GM06990 (cell line): ENCODE measurements at regions not wholly inside any gene's neighbourhood (a gene's known extent, or its start where the extent isn't known, plus 50 kb on each side); places are given as distances from the start of the nearest gene placed in this dataset.
"Not testable (repeated sequence)": the region's sequence is repeated elsewhere in the genome, so short reads cannot be mapped to it uniquely, and the experiment has no call there.

Experiments
- DNase-seq: peaks from one replicate; pipeline ENCODE4 v3.0.0-alpha.2; 2011; ENCODE audit not compliant: insufficient read length; ENCODE audit errors: extremely low read depth
- H3K27me3 ChIP-seq: replicated peaks from 2 replicates; pipeline ENCODE4 v1.6.0; 2011; ENCODE audit warnings: low read length; ENCODE audit not compliant: control insufficient read depth, insufficient read depth
- H3K36me3 ChIP-seq: 2 replicates; pipeline ENCODE4 v1.5.1; 2011; ENCODE audit warnings: low read length; ENCODE audit not compliant: control insufficient read depth, insufficient read depth
- H3K4me3 ChIP-seq: replicated peaks from 2 replicates; pipeline ENCODE4 v1.5.1; 2011; ENCODE audit warnings: low read depth, mild to moderate bottlenecking, control low read depth, low read length
- TF ChIP-seq, protein P1 (sequence below): IDR thresholded peaks from 2 replicates; pipeline ENCODE4 v1.5.1; 2011; ENCODE audit warnings: low read length, control low read depth, mild to moderate bottlenecking, inconsistent platforms; ENCODE audit not compliant: insufficient read depth, poor library complexity, severe bottlenecking

DNA sequence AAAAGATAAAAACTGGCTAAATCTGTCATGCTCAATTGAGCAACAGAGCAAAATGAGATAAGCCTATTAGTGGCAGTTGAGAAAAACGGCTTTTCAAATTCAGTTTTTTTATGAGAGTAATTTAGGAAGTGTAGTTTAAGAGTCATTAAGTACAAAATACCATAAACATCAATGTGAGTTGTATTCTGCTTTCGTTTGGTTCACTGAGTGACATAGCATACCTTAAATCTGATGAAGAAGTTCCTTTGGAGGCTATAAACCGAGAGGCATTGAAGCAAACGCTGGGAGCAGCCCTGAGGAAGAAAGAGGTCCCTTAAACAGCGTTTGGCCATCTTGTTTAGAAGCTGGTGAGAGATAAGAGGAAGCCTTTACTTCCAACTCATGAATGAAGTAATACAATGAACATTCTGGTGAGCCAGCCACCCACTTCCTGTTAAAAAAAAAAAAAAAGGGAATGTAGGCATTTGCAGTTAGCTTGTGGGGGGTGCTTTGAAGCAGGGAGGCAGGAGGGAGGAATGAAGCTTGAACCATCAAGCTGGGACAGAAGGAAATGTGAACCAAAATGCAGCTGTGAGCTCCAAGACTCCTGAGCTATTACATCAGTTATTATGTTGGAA is 132.3 kb downstream of the ZNF330 start:
- no peak overlapping the region for H3K4me3 ChIP-seq
- H3K36me3 ChIP-seq: no peaks in the 10 kb centered on the region
- H3K27me3 ChIP-seq: no peaks in the 10 kb centered on the region
- TF ChIP-seq, protein P1, sequence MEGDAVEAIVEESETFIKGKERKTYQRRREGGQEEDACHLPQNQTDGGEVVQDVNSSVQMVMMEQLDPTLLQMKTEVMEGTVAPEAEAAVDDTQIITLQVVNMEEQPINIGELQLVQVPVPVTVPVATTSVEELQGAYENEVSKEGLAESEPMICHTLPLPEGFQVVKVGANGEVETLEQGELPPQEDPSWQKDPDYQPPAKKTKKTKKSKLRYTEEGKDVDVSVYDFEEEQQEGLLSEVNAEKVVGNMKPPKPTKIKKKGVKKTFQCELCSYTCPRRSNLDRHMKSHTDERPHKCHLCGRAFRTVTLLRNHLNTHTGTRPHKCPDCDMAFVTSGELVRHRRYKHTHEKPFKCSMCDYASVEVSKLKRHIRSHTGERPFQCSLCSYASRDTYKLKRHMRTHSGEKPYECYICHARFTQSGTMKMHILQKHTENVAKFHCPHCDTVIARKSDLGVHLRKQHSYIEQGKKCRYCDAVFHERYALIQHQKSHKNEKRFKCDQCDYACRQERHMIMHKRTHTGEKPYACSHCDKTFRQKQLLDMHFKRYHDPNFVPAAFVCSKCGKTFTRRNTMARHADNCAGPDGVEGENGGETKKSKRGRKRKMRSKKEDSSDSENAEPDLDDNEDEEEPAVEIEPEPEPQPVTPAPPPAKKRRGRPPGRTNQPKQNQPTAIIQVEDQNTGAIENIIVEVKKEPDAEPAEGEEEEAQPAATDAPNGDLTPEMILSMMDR: no peak
- no peak for DNase-seq

DNA sequence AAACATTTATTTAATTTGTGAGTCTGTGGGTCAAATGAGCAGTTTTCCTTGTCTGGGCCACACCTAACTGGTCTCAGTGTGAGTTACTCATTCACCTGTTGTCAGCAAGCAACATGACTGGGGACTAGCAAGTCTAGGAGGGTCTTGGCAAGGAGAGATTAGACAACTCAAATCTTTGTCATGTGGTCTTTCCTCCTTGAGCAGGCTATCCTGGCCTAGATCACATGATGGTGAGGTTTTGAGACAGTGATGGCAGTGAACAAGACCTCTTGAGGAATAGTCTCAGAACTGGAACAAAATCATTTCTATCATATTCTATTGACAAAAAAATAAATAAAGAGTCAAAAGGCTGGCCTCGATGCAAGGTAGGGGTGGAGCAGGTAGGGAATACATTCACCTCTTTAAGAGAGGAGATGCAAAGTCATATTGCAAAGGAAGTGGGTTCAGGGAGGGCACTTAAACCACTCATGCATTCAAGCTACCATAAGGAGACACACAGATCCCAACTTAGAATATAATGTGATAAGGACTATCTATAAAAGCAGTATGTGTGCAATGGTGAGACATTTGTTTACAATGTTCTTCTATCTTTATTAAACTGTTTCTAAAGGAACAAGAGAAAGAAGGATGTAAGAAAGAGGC is 135.7 kb downstream of the ZNF330 start:
- TF ChIP-seq, protein P1: no peak
- no peaks in the 10 kb centered on the region for H3K27me3 ChIP-seq
- DNase-seq: no peak
- no peak overlapping the region for H3K4me3 ChIP-seq
- H3K36me3 ChIP-seq: no peaks in the 10 kb centered on the region

DNA sequence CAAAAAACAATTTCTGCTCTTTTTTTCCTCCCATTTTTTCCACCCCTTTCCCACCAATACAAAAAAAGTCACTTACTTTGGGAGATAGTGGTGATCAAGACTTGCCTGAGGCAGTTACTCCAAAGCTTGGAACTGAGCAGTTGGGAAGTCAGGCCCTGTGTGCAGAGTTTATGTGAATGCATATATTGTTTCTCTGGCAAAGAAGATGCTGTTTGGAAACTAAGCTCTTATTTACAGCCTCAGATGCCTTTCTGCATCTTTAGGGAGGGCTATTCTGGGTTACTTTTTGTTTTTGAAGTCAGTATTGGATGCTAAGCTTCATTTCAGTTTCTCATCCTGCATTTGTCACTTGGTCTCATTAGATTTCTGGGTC is 136.3 kb downstream of the ZNF330 start:
- no peak for DNase-seq
- Histone ChIP-seq H3K4me3 (no peak overlapping the region), H3K27me3 (no peaks in the 10 kb centered on the region), H3K36me3 (no peaks in the 10 kb centered on the region)
- TF ChIP-seq, protein P1: no peak

DNA sequence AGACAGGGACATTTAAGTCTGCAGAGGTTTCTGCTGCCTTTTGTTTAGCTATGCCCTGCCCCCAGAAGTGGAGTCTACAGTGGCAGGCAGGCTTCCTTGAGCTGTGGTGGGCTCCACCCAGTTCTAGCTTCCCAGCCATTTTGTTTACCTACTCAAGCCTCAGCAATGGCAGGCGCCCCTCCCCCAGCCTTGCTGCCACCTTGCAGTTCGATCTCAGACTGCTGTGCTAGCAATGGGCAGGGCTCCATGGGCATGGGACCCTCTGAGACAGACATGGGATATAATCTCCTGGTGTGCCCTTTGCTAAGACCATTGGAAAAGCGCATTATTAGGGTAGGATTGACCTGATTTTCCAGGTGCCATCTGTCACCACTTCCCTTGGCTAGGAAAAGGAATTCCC is 147.5 kb downstream of the ZNF330 start:
- H3K27me3 ChIP-seq, H3K36me3 ChIP-seq, H3K4me3 ChIP-seq, DNase-seq: not testable (repeated sequence)

DNA sequence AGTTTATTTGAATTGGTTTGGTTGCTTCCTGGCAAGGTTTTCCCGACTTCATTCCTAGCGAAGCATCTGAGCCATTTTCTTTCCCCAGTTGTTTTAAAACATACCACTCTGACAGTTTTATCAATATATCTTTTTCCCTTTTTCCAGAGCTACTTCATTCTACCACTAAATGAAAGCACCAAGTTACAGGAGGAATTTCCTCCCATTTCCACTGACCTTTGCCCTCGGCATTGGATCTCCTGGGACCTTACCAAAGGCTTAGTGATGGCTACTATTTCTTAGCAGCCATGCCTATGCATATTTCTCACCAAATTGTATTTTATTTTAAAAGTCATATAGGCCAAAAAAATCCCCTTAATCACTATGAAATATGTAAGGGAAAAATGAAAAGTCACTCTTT is 150.5 kb downstream of the ZNF330 start:
- H3K4me3 ChIP-seq: no peak overlapping the region
- no peaks in the 10 kb centered on the region for H3K36me3 ChIP-seq
- TF ChIP-seq, protein P1: no peak
- no peak for DNase-seq
- H3K27me3 ChIP-seq: no peaks in the 10 kb centered on the region

DNA sequence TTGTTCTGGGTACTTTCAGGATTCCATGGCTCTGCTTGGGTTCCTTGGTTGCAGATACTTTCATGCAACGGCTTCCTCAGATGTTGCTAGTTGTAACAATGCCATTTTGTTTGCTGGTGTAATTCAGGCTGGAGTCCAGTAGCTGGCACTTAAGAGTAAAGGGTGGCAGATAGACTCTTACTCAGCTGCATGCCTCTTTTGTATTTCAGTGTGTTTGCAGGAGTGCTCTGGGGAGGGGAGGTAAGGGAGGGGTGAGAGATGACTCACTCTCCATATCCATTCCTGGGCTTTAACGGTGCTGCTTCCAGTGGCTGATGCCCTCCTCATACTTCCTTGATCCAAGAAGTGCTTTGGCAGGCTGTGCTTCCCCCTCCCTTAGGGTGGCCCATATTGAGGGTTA is 155.2 kb downstream of the ZNF330 start:
- DNase-seq: no peak
- no peaks in the 10 kb centered on the region for H3K27me3 ChIP-seq
- no peaks in the 10 kb centered on the region for H3K36me3 ChIP-seq
- TF ChIP-seq, protein P1: peak; percentile 29
- no peak overlapping the region for H3K4me3 ChIP-seq
